GM18873 (cell line): ENCODE measurements at regions not wholly inside any gene's neighbourhood (a gene's known extent, or its start where the extent isn't known, plus 50 kb on each side); places are given as distances from the start of the nearest gene placed in this dataset.

Experiments used
- ATAC-seq: cut with Tn5 transposase; IDR thresholded peaks from one replicate; pipeline ENCODE4 v1.9.1; 2021; ENCODE audit warnings: mild to moderate bottlenecking, moderate library complexity, moderate number of reproducible peaks; ENCODE audit not compliant: unreplicated experiment, low FRiP score

GRCh38 chr13:77480066-77480465 lies 55.4 kb upstream of the SCEL start:
- no peak for ATAC-seq

GRCh38 chr13:77479326-77479725 lies 56.2 kb upstream of the SCEL start:
- no peak for ATAC-seq

- ATAC-seq: no peak
These were observed 58.1 kb upstream of the SCEL start for GRCh38 chr13:77477299-77477848.

GRCh38 chr13:77476456-77476855 lies 59.0 kb upstream of the SCEL start:
- ATAC-seq: no peak

- no peak for ATAC-seq
These were observed 60.0 kb upstream of the SCEL start for GRCh38 chr13:77475345-77476084.

GRCh38 chr13:77470986-77471385 lies 64.5 kb upstream of the SCEL start:
- ATAC-seq: no peak

- ATAC-seq: no peak
These were observed 68.6 kb upstream of the SCEL start for GRCh38 chr13:77466753-77467422.

- no peak for ATAC-seq
These were observed 69.8 kb upstream of the SCEL start for GRCh38 chr13:77465603-77466195.

- no peak for ATAC-seq
These were observed 75.3 kb upstream of the SCEL start for GRCh38 chr13:77460195-77460594.

GRCh38 chr13:77459592-77459991 lies 75.9 kb upstream of the SCEL start:
- ATAC-seq: no peak

GRCh38 chr13:77458736-77459135 lies 76.8 kb upstream of the SCEL start:
- no peak for ATAC-seq

GRCh38 chr13:77457966-77458365 lies 77.5 kb upstream of the SCEL start:
- no peak for ATAC-seq

GRCh38 chr13:77456271-77456670 lies 79.2 kb upstream of the SCEL start:
- no peak for ATAC-seq

GRCh38 chr13:77449265-77449664 lies 86.2 kb upstream of the SCEL start:
- no peak for ATAC-seq

GRCh38 chr13:77448689-77449088 lies 86.8 kb upstream of the SCEL start:
- ATAC-seq: no peak

- ATAC-seq: no peak
These were observed 92.0 kb upstream of the SCEL start for GRCh38 chr13:77443511-77443910.

GRCh38 chr13:77437267-77437666 lies 98.2 kb upstream of the SCEL start:
- ATAC-seq: no peak

- ATAC-seq: no peak
These were observed 101.2 kb upstream of the SCEL start for GRCh38 chr13:77434289-77434688.

GRCh38 chr13:77431449-77431848 lies 104.1 kb upstream of the SCEL start:
- ATAC-seq: no peak

- peak; percentile 56 for ATAC-seq
These were observed 103.6 kb upstream of the MYCBP2 start for GRCh38 chr13:77430377-77430951.
